ENCODE measurements at regions not wholly inside any gene's neighbourhood (a gene's known extent, or its start where the extent isn't known, plus 50 kb on each side); places are given as distances from the start of the nearest gene placed in this dataset.

DNA sequence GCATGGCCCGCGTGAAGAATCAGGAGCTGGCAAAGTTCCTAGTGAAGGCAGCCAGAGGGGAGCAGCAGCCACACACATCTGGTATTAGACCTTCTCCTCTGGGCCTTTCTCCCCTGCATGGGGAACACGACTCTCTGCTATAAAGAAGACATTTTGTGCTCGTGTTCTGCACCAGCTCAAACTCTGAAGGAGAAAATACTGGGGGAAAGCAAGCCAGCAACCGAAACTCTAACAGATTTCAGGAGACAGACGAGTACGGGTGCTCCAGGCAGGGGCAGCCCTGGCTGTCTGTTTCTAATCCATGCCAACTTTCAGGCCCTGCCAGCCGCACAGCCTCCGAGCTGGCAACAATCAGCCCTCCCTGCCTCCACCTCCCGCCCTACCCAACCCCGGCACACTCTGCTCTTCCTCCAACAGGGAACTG lies 296.3 kb downstream of the BRD1 start:
- H3K79me2 ChIP-seq (ENCODE audit: insufficient read depth, low read length): no peaks in the 10 kb centered on the region
- FAIRE-seq (no peak), ATAC-seq (no peak), DNase-seq (ENCODE audit: low spot score) (no peak)
- in situ Hi-C loops (cut with HindIII; ENCODE audit: extremely low pct_ligation_motif_present, low pct_unique_long_range_greater_than_20kb): no loop called here
- H3K9me3 ChIP-seq (ENCODE audit: low read length): no peaks in the 10 kb centered on the region
- no peaks in the 10 kb centered on the region for H4K20me1 ChIP-seq (ENCODE audit: insufficient read depth, low read length)
- H3K4me2 ChIP-seq (ENCODE audit: low read depth, low read length): no peak overlapping the region
- TF ChIP-seq ZSCAN29 (CRISPR knock-in tag; conservative IDR thresholded peaks at IDR 0.05) (no peak), ERF (CRISPR knock-in tag; IDR thresholded peaks at IDR 0.05) (no peak), ZNF792 (CRISPR knock-in tag; IDR thresholded peaks at IDR 0.05) (no peak), WIZ (CRISPR knock-in tag; IDR thresholded peaks at IDR 0.05) (no peak)
- no TSS peak for BruUV-seq (replicated peaks)
- no peak overlapping the region for H3K4me3 ChIP-seq (replicated peaks in 1 of 3; ENCODE audit: insufficient read depth in 1 of 3, low read depth in 2 of 3, low read length in 3 of 3)
- CTCF ChIA-PET (ENCODE audit: low intra/inter-chr PET ratio, low total read pairs): no interaction called here
- no peak overlapping the region for H3K27ac ChIP-seq (ENCODE audit: extremely low read length, insufficient read depth, low read length)
- H3K4me1 ChIP-seq (ENCODE audit: insufficient read depth, low read length): no peaks in the 10 kb centered on the region
- H3K27me3 ChIP-seq (ENCODE audit: control insufficient read depth in 1 of 2, insufficient read depth in 2 of 2, low read length in 2 of 2): peaks cover 3 to 33% of the 10 kb centered on the region in 2 experiments; a peak in 4 of 5 replicates
- H3K9ac ChIP-seq (ENCODE audit: insufficient read depth, low read depth, low read length): no peak overlapping the region
- 10% methylated on average over 6 of the region's 11 CpGs for WGBS (ENCODE audit: low lambda C conversion rate)
- POLR2A ChIA-PET: no interaction called here
- no peaks in the 10 kb centered on the region for H3K36me3 ChIP-seq (replicated peaks in 1 of 2; ENCODE audit: control insufficient read depth in 1 of 2, insufficient read depth in 2 of 2, low read length in 2 of 2)
- H2AFZ ChIP-seq (ENCODE audit: low read length): no peak overlapping the region
- intact Hi-C loops (cut with micrococcal nuclease; ENCODE audit: unreplicated experiment): no loop called here

- Histone ChIP-seq H3K27me3 (ENCODE audit: control insufficient read depth in 1 of 2, insufficient read depth in 2 of 2, low read length in 2 of 2) (peaks cover 5 to 32% of the 10 kb centered on the region in 2 experiments; a peak in 4 of 5 replicates), H3K4me3 (replicated peaks in 1 of 3; ENCODE audit: insufficient read depth in 1 of 3, low read depth in 2 of 3, low read length in 3 of 3) (no peak overlapping the region), H3K4me1 (ENCODE audit: insufficient read depth, low read length) (no peaks in the 10 kb centered on the region), H3K36me3 (replicated peaks in 1 of 2; ENCODE audit: control insufficient read depth in 1 of 2, insufficient read depth in 2 of 2, low read length in 2 of 2) (no peaks in the 10 kb centered on the region), H3K9ac (ENCODE audit: insufficient read depth, low read depth, low read length) (no peak overlapping the region), H3K9me3 (ENCODE audit: low read length) (no peaks in the 10 kb centered on the region), H3K4me2 (ENCODE audit: low read depth, low read length) (no peak overlapping the region), H2AFZ (ENCODE audit: low read length) (no peak overlapping the region), H3K27ac (ENCODE audit: extremely low read length, insufficient read depth, low read length) (no peak overlapping the region), H3K79me2 (ENCODE audit: insufficient read depth, low read length) (no peaks in the 10 kb centered on the region), H4K20me1 (ENCODE audit: insufficient read depth, low read length) (no peaks in the 10 kb centered on the region)
- no peak for FAIRE-seq
- no TSS peak for BruUV-seq (replicated peaks)
- POLR2A ChIA-PET: no interaction called here
- no peak for ATAC-seq
- 23% methylated on average over 8 of the region's 19 CpGs for WGBS (ENCODE audit: low lambda C conversion rate)
- in situ Hi-C loops (cut with HindIII; ENCODE audit: extremely low pct_ligation_motif_present, low pct_unique_long_range_greater_than_20kb) (no loop called here), intact Hi-C loops (cut with micrococcal nuclease; ENCODE audit: unreplicated experiment) (no loop called here)
- CTCF ChIA-PET (ENCODE audit: low intra/inter-chr PET ratio, low total read pairs): no interaction called here
- no peak for DNase-seq (ENCODE audit: low spot score)
- TF ChIP-seq ZNF768 (CRISPR knock-in tag; IDR thresholded peaks at IDR 0.05): no peak
- TF ChIP-seq, protein P1, sequence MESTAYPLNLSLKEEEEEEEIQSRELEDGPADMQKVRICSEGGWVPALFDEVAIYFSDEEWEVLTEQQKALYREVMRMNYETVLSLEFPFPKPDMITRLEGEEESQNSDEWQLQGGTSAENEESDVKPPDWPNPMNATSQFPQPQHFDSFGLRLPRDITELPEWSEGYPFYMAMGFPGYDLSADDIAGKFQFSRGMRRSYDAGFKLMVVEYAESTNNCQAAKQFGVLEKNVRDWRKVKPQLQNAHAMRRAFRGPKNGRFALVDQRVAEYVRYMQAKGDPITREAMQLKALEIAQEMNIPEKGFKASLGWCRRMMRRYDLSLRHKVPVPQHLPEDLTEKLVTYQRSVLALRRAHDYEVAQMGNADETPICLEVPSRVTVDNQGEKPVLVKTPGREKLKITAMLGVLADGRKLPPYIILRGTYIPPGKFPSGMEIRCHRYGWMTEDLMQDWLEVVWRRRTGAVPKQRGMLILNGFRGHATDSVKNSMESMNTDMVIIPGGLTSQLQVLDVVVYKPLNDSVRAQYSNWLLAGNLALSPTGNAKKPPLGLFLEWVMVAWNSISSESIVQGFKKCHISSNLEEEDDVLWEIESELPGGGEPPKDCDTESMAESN (CRISPR knock-in tag; conservative IDR thresholded peaks at IDR 0.05): no peak
- TF ChIP-seq, protein P2, sequence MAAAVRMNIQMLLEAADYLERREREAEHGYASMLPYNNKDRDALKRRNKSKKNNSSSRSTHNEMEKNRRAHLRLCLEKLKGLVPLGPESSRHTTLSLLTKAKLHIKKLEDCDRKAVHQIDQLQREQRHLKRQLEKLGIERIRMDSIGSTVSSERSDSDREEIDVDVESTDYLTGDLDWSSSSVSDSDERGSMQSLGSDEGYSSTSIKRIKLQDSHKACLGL (CRISPR knock-in tag; IDR thresholded peaks at IDR 0.05): no peak
- no peak for TF ChIP-seq SNAPC5 (CRISPR knock-in tag; IDR thresholded peaks at IDR 0.05; ENCODE audit: borderline replicate concordance)
- TF ChIP-seq, protein P3, sequence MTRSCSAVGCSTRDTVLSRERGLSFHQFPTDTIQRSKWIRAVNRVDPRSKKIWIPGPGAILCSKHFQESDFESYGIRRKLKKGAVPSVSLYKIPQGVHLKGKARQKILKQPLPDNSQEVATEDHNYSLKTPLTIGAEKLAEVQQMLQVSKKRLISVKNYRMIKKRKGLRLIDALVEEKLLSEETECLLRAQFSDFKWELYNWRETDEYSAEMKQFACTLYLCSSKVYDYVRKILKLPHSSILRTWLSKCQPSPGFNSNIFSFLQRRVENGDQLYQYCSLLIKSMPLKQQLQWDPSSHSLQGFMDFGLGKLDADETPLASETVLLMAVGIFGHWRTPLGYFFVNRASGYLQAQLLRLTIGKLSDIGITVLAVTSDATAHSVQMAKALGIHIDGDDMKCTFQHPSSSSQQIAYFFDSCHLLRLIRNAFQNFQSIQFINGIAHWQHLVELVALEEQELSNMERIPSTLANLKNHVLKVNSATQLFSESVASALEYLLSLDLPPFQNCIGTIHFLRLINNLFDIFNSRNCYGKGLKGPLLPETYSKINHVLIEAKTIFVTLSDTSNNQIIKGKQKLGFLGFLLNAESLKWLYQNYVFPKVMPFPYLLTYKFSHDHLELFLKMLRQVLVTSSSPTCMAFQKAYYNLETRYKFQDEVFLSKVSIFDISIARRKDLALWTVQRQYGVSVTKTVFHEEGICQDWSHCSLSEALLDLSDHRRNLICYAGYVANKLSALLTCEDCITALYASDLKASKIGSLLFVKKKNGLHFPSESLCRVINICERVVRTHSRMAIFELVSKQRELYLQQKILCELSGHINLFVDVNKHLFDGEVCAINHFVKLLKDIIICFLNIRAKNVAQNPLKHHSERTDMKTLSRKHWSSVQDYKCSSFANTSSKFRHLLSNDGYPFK (CRISPR knock-in tag; IDR thresholded peaks at IDR 0.05; ENCODE audit: borderline replicate concordance): no peak
- no peak for TF ChIP-seq SNRNP70 (IDR thresholded peaks at IDR 0.05; ENCODE audit: low read depth, low read length)
- no peak for TF ChIP-seq SNAPC2 (CRISPR knock-in tag; IDR thresholded peaks at IDR 0.05)
- TF ChIP-seq MZF1 (CRISPR knock-in tag; IDR thresholded peaks at IDR 0.05; ENCODE audit: borderline replicate concordance): no peak
Measured at GRCh38 chr22:49530671-49531367, 296.9 kb downstream of the BRD1 start.

Measured in HepG2 (cell line).